Endometrial microvascular endothelial cells (primary cell): ENCODE measurements at regions not wholly inside any gene's neighbourhood (a gene's known extent, or its start where the extent isn't known, plus 50 kb on each side); places are given as distances from the start of the nearest gene placed in this dataset.
"Not testable (repeated sequence)": the region's sequence is repeated elsewhere in the genome, so short reads cannot be mapped to it uniquely, and the experiment has no call there.

Source experiments
- in situ Hi-C: cut with HindIII; loops from 2 replicates; pipeline ENCODE4 v1.10.0; 2017; ENCODE audit warnings: low sequenced_read_pairs, low pct_unique_long_range_greater_than_20kb; ENCODE audit errors: inconsistent ontology term

DNA sequence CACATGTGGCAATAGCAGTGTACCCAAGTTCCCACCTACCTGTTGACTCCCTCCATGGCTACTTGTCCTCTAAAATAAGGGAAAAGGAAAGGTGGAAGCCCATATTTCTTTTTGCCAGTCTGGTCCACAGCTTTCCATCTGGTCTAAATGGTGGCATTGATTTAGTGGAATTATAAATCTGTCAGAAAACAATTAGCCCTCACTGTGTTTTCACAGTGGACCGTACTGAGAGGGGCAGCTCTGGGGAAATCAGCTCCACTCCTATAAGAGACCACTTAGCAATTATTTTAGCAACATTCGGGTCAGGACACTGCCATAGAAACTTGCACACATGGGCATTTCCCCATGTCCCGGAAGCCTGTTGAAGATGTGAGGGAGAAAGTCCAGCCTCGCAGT, 653.4 kb upstream of the MARCKS start:
- in situ Hi-C loops, result no loop called here

DNA sequence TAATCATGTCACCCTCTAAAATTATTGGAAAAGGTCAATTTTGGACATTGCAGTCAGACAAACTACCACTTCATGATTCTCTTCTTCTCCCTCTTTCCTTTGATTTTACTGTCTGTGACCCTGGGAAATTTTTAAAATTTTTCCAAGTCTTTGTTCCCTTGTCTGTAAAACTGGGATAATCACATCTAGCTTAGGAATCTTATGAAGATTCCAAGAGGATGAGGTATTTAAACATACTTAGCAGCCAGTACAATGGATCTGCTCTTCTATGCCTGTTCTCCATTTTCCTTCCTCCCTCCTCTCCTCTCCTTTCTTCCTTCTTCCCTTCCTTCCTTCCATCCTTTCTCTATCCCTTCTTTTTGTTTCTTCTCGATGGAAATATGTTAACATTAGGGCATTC, 651.6 kb upstream of the MARCKS start:
- in situ Hi-C loops, result no loop called here

DNA sequence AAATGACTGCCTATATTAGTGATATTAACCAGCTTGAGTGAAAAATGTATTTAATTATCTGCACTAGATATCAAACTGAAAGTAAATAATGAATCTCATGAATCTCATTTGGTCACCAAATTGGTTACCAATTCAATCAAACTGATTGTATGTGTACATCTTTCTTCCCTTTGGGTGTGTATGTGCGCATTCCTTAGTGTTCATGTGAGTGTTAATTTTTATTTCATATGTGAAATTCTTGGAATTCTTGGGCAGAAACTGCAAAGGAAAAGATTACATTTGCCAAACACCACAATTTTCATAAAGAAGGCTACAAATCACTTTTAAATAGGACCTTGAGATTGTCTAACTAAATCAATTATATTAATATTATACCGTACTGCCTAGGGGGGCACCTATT, 648.4 kb upstream of the MARCKS start:
- in situ Hi-C loops, result no loop called here

DNA sequence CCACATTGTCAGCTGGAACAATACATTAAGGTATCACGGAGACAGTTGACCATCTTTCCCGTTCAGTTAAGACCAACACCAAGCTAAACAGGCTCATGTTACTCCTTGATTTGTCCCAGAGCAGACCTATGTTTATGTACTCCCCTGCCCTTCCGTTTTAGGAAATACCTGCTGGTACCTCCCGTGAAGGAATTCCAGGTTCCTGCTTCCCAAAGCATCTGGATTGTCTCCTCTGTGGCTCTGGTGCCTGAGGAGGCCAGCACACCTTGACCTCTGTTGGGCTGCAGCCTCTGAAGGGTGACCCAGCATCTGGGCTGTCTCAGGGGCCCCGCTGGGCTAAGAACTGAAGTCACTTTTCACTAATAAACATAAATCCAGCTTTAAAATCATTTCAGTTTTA, 647.8 kb upstream of the MARCKS start:
- in situ Hi-C loops, result no loop called here

DNA sequence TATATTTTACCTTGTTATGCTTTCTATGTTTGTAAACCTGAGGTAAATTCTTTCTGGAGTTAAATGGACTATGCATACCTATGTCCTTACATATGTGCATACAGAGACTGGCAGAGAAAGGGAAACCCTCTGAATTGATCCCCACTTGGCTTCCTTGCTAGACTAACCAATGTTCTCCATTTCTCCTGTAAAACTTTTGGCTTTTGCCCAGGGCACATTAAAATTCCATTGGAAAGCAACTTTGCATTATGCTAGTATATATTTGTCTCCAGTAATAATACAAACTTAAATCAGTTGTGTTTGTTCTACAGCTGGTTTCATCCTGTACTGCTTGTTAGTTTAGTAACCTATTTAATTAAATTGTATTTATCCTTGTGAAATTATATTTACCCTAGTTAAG, 646.0 kb upstream of the MARCKS start:
- in situ Hi-C loops, result no loop called here

DNA sequence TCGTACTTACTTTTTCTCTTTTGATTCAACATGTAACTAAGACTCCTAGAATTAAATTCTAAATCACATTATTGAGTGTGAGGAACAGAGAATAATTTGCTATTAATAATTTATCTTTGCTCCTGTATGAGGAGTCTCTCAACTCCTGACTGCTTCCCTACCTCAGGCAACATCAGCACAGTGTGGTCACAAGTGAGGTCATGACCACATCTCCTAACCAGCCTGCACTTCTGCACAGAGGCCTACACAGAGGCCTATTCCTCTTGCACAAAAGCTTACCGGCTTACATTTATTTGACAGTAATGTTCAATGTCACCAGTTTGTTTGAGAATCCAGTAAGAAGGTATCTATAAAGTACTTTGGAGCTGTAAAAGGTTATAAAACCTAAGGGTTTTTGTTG, 637.4 kb upstream of the MARCKS start:
- in situ Hi-C loops, result no loop called here

DNA sequence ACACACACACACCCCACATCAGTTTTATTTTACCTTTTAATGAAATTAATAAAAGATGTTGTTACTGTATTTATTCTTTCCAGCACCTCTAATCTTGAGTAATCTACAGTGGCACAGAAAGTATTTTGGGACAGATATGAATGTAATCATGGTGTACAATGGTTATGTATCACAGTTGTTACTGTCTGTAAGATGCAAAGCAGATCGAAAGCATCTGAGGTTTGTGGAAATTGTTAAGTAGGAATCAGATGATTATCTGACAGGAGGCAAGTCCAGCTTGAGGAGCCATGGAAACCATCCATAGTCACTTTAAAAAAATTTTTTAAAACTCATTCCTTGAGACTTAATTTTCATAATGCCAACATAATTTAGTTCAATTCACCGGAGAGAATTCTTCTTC, 636.3 kb upstream of the MARCKS start:
- in situ Hi-C loops, result no loop called here

DNA sequence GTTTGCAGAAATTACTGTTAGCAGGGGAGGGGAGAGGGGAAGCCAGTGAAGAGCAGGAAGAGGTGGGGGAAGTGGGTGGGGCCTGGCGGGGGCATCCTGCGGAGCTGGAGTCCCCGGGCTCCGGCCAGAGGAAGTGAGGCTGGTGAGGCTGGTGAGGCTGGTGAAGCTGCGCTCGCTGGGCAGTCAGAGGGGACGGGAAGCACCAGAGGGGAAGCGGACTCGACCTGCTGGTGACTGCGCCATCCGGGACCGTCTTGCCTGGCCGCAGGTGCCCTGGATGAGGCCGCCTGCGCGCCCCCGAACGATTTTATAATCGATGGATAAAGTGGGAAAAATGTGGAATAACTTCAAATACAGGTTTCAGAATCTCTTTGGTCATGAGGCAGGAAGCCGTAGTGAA, 635.3 kb upstream of the MARCKS start:
- in situ Hi-C loops, result no loop called here

DNA sequence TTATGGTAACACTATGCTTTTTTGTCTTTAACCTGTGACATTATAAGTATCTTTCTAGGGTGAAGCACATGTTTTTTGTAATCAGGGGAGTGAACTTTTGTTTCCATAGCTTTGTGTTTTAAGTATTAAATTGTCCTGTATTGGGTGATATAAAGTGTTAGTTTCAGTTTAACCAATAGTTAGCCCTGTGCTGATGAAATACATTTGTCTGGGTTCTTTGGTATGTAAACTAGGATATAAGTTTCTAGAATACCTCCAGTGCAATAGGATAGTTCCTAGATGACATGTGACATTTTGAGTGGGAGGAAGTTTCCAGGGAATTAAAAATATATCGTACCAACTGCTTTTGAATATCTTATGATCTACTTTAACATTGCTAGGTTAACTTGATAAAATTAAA, 611.0 kb upstream of the MARCKS start:
- in situ Hi-C loops, result no loop called here

DNA sequence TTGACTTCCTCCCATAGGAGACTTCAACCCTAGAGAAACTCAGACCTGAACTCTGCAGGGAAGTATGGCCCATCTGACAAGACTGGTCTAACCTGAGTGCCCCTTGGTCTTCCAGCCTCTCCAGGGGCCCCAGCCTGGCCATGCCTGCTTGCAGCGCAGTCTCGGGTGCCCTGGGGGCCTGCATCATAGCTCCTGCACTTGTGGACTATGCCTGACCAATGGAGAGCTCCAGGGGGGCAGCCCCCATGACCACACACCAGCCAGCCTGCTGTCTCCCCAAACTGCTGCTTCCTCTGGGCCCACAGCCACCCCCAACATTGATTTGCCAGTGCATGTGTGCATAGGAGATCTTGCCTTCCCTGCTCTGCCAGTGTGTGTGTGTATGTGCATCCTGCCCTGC, 608.6 kb upstream of the MARCKS start:
- in situ Hi-C loops, result no loop called here

DNA sequence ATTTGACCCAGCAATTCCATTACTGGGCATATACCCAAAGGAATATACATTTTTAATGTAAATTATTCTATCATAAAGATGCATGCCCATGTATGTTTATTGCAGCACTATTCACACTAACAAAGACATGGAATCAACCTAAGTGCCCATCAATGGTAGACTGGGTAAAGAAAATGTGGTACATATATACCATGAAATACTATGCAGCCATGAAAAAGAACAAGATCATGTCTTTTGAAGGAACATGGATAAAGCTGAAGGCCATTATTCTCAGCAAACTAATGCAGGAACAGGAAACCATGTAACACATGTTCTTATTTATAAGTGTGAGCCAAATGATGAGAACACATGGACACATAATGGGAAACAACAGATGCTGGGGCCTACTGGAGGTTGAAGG, 603.0 kb upstream of the MARCKS start:
- in situ Hi-C loops, result not testable (repeated sequence)

DNA sequence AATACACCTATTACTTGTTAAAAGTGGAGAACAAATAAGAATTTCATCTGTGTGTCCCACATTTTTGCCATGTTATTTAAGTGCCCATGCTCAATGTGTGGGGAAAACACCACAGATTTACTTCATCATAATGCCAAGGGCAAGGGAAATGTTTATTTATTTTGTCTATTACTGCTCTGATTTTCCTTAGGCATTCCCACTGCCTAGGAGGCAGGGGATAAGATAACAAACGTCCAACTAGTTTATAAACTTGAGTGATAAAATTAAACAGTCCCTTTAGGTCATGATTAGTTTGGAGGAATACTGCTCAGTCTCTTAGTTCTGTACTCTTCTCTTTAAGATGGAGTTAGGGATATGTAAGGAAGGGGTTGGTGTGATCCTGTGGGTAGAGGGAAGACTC, 598.4 kb upstream of the MARCKS start:
- in situ Hi-C loops, result no loop called here

DNA sequence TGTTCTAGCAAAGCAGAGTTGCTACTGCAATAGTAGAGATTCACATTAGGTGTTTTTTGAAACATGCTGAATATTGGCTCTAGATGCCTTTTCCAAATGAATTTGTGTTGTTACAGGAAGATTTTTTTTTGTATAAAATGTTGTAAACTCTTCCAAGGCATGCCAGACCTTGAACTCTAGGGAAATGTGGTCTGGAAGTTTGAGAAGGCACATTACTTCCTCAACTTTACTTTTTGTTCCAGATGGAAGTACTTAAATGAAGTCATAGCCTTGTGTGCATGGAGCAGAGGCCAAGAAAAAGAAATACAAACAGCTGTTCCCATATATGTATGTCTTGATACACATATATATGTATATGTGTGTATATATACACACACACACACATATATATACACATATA, 585.7 kb upstream of the MARCKS start:
- in situ Hi-C loops, result no loop called here

DNA sequence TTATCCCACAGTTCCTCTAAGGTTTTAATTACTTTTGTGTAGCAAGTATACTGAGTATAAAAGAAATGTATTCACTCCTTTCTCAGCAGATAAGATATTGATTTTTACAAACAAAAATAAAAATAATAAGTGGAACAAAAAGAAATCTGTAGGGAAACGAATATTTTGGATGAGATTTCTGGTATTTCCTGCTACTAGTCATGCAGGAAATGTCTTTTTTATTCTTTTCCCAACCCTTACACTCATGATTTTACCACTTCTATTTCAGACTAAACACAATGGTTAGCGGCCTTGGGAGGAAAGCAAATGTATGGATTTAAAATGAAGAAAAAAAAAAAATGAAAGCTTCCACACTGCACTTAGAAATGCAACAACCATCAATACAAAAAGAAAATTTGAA, 580.5 kb upstream of the MARCKS start:
- in situ Hi-C loops, result no loop called here

DNA sequence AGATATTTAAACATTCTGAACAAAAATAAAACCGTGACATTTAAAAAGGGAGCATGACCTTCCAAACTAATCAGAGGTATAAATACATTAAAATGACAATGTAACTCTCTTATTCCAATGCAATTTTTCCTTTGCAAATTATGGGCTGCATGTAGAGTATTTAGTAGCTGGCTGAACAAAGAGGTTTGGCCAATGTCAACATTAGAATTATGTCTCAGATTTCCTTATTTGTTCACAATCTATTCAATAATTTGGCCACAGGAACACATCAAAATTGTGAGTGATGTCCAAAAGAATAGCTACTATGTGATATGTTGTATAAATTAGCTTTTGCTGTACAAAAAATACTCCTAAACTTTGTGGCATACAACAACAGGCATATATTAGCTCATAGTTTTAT, 580.0 kb upstream of the MARCKS start:
- in situ Hi-C loops, result no loop called here

DNA sequence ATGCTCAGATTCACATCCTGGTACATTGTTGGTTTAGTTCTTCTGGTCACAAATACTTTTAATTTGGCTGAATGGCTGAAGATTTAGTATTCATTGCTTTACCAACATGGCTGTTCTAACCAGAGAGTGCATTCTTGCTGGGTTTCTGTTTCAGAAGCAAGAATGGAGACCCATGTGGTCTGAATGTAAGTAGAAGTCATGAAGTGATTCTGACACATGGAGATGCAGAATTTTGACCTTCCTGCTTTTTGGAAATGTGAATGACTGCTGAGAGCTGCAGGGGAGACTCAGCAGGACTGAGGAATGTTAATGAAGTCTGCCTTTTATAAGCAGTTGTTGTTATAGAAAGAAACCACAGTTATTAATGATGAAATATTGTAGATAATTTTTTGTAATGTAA, 576.1 kb upstream of the MARCKS start:
- in situ Hi-C loops, result no loop called here

DNA sequence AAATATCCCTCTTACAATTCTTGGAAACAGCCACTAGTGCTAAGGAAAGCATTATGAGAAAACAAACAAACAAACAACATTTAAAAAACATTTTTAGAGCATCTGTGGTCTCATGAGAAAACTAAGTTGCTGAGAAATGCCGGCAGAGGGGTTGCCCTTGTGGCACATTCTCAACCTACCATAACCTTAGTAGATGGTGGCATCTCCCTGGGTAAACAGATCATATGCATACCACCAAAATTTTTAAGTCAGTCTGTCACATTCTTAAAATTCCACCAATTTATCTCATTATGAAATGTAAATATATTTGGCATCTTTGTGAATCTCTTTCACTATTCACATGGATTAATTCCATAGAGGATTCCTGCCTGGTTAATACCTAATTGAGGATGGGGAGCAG, 575.7 kb upstream of the MARCKS start:
- in situ Hi-C loops, result no loop called here

DNA sequence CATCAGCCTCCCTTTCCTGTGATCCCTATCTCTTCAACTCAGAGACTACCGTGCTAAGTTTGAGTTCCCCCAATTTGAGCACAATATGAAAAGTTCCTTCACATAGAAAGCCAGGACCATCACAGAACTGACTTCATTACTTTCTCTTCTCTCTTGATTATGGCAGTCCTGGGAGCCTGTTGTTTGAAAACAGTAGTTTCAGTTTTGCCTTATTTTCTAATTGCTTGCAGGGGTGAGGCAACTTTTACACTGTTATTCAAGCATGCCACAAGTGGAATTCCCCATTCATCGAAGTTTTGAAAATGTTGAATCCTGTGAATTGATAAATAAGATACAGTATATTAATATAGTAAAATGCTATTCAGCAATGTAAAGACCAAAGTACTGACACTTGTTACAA, 569.7 kb upstream of the MARCKS start:
- in situ Hi-C loops, result no loop called here

DNA sequence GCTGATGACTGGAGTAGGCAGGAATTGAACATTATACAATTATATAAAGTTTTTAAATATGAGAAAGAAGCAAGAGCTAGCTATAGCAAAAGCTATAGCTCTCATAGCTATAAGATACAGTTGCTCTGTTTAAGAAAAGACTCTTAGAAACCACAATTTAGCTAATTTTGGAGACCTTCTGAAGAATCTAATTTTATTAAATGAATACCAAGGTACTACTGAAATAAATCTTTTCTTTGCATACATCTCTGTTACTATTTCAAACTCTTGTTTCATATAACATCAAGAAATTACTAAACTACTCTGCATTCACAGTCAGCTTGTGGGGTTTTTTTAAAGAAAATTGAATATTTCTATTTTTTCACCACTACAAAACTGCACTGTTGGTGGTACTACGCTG, 568.7 kb upstream of the MARCKS start:
- in situ Hi-C loops, result no loop called here

DNA sequence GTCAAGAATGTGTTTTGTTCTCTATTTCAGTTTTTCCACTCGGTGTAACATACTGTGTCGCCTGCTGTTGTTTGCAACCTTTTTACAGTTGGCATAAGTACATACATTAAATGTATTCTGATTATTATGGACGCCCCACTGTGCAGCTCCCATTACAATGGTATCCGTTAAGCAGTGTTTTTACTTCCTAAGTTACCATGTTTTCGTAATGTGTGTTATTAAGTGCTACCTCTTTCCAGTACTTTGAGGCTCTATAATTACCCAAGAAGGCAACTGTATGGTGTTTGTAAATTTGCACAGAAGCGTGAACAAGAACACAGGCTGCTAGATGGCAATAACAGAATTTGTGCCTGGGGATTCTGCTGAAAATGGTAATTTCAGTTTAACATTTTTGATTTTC, 568.0 kb upstream of the MARCKS start:
- in situ Hi-C loops, result no loop called here

DNA sequence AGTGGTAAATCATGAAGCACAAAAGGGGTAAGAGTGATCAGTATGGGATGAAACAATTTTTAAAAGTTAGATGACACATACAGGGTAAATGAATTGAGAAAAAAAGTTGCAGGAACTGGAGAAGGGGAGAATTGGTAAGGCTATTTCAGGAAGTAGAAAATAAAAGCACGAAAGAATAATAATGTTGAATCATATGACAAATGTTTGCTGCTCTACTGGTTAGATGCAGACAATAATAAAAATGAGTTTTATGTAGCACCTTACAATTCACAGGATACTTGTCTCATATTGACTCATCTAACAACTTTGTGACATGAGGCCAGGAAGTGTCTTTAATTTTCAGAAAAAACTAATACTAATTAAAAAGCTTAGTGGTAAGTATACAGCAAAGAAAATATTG, 566.5 kb upstream of the MARCKS start:
- in situ Hi-C loops, result no loop called here
